OCI-LY1 (cell line): ENCODE measurements at regions not wholly inside any gene's neighbourhood (a gene's known extent, or its start where the extent isn't known, plus 50 kb on each side); places are given as distances from the start of the nearest gene placed in this dataset.

Experiments used
- H2AFZ ChIP-seq: fragments of 200-600 bp; sonication (generic), shearing (Covaris generic); 2 replicates; pipeline ENCODE4 v1.6.0; 2014; ENCODE audit warnings: antibody characterized with exemption, mild to moderate bottlenecking, low read length
- H3F3A ChIP-seq: fragments of 200-600 bp; sonication (generic), shearing (Covaris generic); 2 replicates; pipeline ENCODE4 v1.6.0; 2014; ENCODE audit warnings: mild to moderate bottlenecking, antibody characterized with exemption, low read length, moderate library complexity; ENCODE audit not compliant: insufficient read depth
- H3K27ac ChIP-seq: fragments of 200-600 bp; sonication (generic); 2 replicates; pipeline ENCODE4 v1.5.1; 2014; ENCODE audit warnings: low read length, mixed run types, mild to moderate bottlenecking, low read depth; ENCODE audit not compliant: poor library complexity, severe bottlenecking
- H3K27me3 ChIP-seq: fragments of 200-600 bp; sonication (generic); 2 replicates; pipeline ENCODE4 v1.6.0; 2014; ENCODE audit warnings: antibody characterized with exemption, mild to moderate bottlenecking, low read length, moderate library complexity; ENCODE audit not compliant: insufficient read depth
- H3K36me3 ChIP-seq: fragments of 200-600 bp; sonication (generic); 2 replicates; pipeline ENCODE4 v1.6.1; 2014; ENCODE audit warnings: mild to moderate bottlenecking, antibody characterized with exemption, low read length, moderate library complexity, mixed read lengths; ENCODE audit not compliant: insufficient read depth
- H3K4me1 ChIP-seq: fragments of 200-600 bp; sonication (generic); 2 replicates; pipeline ENCODE4 v1.5.1; 2014; ENCODE audit warnings: mild to moderate bottlenecking, low read length, moderate library complexity; ENCODE audit not compliant: insufficient read depth, severe bottlenecking
- H3K4me2 ChIP-seq: fragments of 200-600 bp; sonication (generic), shearing (Covaris generic); 2 replicates; pipeline ENCODE4 v1.6.1; 2014; ENCODE audit warnings: low read length
- H3K4me3 ChIP-seq: fragments of 200-600 bp; sonication (generic); 2 replicates; pipeline ENCODE4 v1.5.1; 2014; ENCODE audit warnings: low read length, low read depth, mild to moderate bottlenecking, mixed read lengths; ENCODE audit not compliant: poor library complexity, severe bottlenecking
- H3K79me2 ChIP-seq: fragments of 200-600 bp; shearing (Covaris generic); 2 replicates; pipeline ENCODE4 v1.6.1; 2016; ENCODE audit warnings: mixed run types, low read length, mixed read lengths; ENCODE audit not compliant: insufficient read depth
- H3K9ac ChIP-seq: fragments of 200-600 bp; sonication (generic), shearing (Covaris generic); 2 replicates; pipeline ENCODE4 v1.6.1; 2014; ENCODE audit warnings: mild to moderate bottlenecking, low read length, mixed read lengths
- H3K9me2 ChIP-seq: fragments of 200-600 bp; sonication (generic), shearing (Covaris generic); 2 replicates; pipeline ENCODE4 v1.6.1; 2014; ENCODE audit warnings: low read depth, mild to moderate bottlenecking, low read length, mixed read lengths
- H3K9me3 ChIP-seq: fragments of 200-600 bp; shearing (Covaris generic); 2 replicates; pipeline ENCODE4 v1.6.1; 2014; ENCODE audit warnings: low read length, mixed read lengths
- H4K20me1 ChIP-seq: fragments of 200-600 bp; sonication (generic), shearing (Covaris generic); 2 replicates; pipeline ENCODE4 v1.6.0; 2016; ENCODE audit warnings: mild to moderate bottlenecking, low read length; ENCODE audit not compliant: insufficient read depth
- EZH2 ChIP-seq: fragments of 200-600 bp; sonication (generic), shearing (Covaris generic); IDR thresholded peaks from 2 replicates; pipeline ENCODE4 v1.8.0; 2017; ENCODE audit warnings: borderline replicate concordance, mixed run types, mild to moderate bottlenecking, antibody characterized with exemption, low read length, moderate library complexity, mixed read lengths
- TF ChIP-seq, protein P1 (sequence below): fragments of 200-600 bp; sonication (generic), shearing (Covaris generic); IDR thresholded peaks from 2 replicates; pipeline ENCODE4 v1.5.1; 2017; ENCODE audit warnings: mild to moderate bottlenecking, antibody characterized with exemption, low read length, moderate library complexity, mixed read lengths

DNA sequence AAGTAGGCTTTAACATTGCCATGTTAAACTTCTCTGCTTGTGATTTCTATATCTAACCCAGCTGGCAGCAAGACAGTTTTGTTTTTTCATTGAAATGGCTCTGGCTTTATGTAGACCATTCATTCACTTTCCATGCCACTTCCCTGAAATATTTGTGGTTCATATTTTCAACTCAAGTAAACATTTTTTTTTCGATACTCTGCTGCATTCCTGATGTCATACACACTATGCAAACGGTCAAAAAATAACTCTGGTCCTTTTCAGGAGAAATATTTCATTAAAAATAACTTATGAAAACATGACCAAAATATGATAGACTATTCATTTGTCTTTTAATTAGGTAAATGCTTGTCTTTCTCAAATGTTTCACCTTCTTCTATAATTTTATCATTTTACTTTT is 116.3 kb downstream of the USP22 start:
- Histone ChIP-seq H3K4me3 (no peak overlapping the region), H3K27ac (no peak overlapping the region), H3K9ac (no peak overlapping the region), H4K20me1 (no peaks in the 10 kb centered on the region), H3F3A (no peaks in the 10 kb centered on the region), H3K36me3 (no peaks in the 10 kb centered on the region), H3K4me1 (no peaks in the 10 kb centered on the region), H2AFZ (no peak overlapping the region), H3K4me2 (no peak overlapping the region), H3K9me3 (no peaks in the 10 kb centered on the region), H3K27me3 (no peaks in the 10 kb centered on the region; the same call in 1 of the 2 replicates), H3K9me2 (no peaks in the 10 kb centered on the region), H3K79me2 (no peaks in the 10 kb centered on the region)
- TF ChIP-seq EZH2 = no peak
- TF ChIP-seq, protein P1, sequence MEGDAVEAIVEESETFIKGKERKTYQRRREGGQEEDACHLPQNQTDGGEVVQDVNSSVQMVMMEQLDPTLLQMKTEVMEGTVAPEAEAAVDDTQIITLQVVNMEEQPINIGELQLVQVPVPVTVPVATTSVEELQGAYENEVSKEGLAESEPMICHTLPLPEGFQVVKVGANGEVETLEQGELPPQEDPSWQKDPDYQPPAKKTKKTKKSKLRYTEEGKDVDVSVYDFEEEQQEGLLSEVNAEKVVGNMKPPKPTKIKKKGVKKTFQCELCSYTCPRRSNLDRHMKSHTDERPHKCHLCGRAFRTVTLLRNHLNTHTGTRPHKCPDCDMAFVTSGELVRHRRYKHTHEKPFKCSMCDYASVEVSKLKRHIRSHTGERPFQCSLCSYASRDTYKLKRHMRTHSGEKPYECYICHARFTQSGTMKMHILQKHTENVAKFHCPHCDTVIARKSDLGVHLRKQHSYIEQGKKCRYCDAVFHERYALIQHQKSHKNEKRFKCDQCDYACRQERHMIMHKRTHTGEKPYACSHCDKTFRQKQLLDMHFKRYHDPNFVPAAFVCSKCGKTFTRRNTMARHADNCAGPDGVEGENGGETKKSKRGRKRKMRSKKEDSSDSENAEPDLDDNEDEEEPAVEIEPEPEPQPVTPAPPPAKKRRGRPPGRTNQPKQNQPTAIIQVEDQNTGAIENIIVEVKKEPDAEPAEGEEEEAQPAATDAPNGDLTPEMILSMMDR = no peak

DNA sequence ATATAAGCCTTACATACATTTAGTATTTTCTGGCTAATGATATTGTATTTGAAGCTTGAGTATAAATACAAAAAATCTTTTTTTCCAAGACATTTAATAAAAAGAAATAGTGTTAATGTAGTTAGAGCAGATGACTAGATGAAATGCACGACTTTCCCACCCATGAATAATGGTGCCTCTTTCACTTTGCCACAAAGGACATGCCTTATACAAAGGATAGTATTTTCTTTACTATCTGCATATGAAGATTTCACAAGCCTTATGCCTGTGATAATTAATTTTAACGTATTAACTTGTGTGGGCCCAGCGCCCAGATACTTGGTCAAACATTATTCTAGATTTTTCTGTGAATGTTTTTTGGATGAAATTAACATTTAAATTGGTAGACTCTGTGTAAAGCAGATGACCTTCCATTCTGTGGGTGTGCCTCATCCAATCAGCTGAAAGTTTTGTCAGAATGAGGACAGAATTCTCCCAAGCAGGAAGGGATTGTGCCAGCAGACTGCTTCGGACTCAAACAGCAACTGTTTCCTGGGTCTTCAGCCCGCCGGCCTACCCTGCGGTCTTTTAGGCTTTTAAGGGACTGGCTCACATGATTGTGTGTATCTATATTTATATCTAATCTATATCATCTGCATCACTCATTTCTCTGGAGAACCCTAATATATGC is 115.4 kb downstream of the USP22 start:
- Histone ChIP-seq H2AFZ (no peak overlapping the region), H3K4me2 (no peak overlapping the region), H3K79me2 (no peaks in the 10 kb centered on the region), H3F3A (no peaks in the 10 kb centered on the region), H3K4me3 (no peak overlapping the region), H3K9me2 (no peaks in the 10 kb centered on the region), H3K36me3 (no peaks in the 10 kb centered on the region), H4K20me1 (no peaks in the 10 kb centered on the region), H3K9ac (no peak overlapping the region), H3K4me1 (no peaks in the 10 kb centered on the region), H3K9me3 (no peaks in the 10 kb centered on the region), H3K27ac (no peak overlapping the region), H3K27me3 (no peaks in the 10 kb centered on the region; the same call in none of the 2 replicates)
- TF ChIP-seq, protein P1 = no peak
- TF ChIP-seq EZH2 = no peak

DNA sequence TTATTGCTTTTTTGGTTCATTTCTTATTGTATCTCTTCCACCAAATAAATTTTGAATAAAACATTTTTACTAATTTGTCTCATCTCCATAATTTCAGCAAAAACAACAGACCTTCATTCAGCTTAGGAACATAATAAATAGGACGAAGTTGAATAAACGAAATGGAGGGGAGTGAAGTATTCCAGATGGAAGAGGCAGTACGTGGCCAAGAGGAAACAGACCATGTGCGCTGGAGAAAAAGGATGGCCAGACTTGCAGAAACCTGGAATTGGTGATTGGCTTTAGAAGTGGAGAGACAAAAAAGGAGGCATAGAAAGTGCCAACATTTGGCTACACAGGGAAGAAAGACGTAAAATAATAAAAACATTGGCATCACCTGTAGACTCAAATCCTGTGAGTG is 113.5 kb downstream of the USP22 start:
- TF ChIP-seq, protein P1 = no peak
- TF ChIP-seq EZH2 = no peak
- Histone ChIP-seq H3K36me3 (no peaks in the 10 kb centered on the region), H2AFZ (no peak overlapping the region), H3K79me2 (no peaks in the 10 kb centered on the region), H3K27ac (no peak overlapping the region), H4K20me1 (no peaks in the 10 kb centered on the region), H3K9me3 (no peaks in the 10 kb centered on the region), H3K9me2 (no peaks in the 10 kb centered on the region), H3F3A (no peaks in the 10 kb centered on the region), H3K4me2 (no peak overlapping the region), H3K4me3 (no peak overlapping the region), H3K9ac (no peak overlapping the region), H3K4me1 (no peaks in the 10 kb centered on the region), H3K27me3 (no peaks in the 10 kb centered on the region; the same call in none of the 2 replicates)
